KMS-11 (cell line): ENCODE measurements at regions not wholly inside any gene's neighbourhood (a gene's known extent, or its start where the extent isn't known, plus 50 kb on each side); places are given as distances from the start of the nearest gene placed in this dataset.

Experiments
- H2AFZ ChIP-seq: fragments of 200-600 bp; sonication (generic); 2 replicates; pipeline ENCODE4 v1.6.1; 2016; ENCODE audit warnings: antibody characterized with exemption, mixed run types, low read depth
- H3K27ac ChIP-seq: fragments of 200-600 bp; sonication (generic); 2 replicates; pipeline ENCODE4 v1.6.1; 2016; ENCODE audit warnings: mild to moderate bottlenecking, mixed run types
- H3K27me3 ChIP-seq: fragments of 200-600 bp; sonication (generic); 2 replicates; pipeline ENCODE4 v1.6.1; 2017; ENCODE audit warnings: mild to moderate bottlenecking, low read depth, mixed run types, moderate library complexity; ENCODE audit not compliant: insufficient read depth
- H3K36me3 ChIP-seq: fragments of 200-600 bp; sonication (generic); 2 replicates; pipeline ENCODE4 v1.6.1; 2017; ENCODE audit warnings: mild to moderate bottlenecking, mixed run types; ENCODE audit not compliant: insufficient read depth
- H3K4me1 ChIP-seq: fragments of 200-600 bp; sonication (generic); 2 replicates; pipeline ENCODE4 v1.6.1; 2016; ENCODE audit warnings: mild to moderate bottlenecking, low read depth, mixed run types; ENCODE audit not compliant: poor library complexity, severe bottlenecking
- H3K4me2 ChIP-seq: fragments of 200-600 bp; sonication (generic); 2 replicates; pipeline ENCODE4 v1.7.0; 2016; ENCODE audit warnings: mild to moderate bottlenecking, mixed run types
- H3K4me3 ChIP-seq: fragments of 200-600 bp; sonication (generic); IDR thresholded peaks from 2 replicates; pipeline ENCODE4 v1.6.1; 2017; ENCODE audit warnings: low read depth, low read length, mixed read lengths; ENCODE audit not compliant: insufficient read depth
- H3K79me2 ChIP-seq: fragments of 200-600 bp; sonication (generic); 2 replicates; pipeline ENCODE4 v1.6.1; 2016; ENCODE audit warnings: low read depth, mixed run types; ENCODE audit not compliant: insufficient read depth
- H3K9ac ChIP-seq: fragments of 200-600 bp; sonication (generic); 2 replicates; pipeline ENCODE4 v1.6.1; 2016; ENCODE audit warnings: mild to moderate bottlenecking, mixed run types
- H4K20me1 ChIP-seq: fragments of 200-600 bp; sonication (generic); 2 replicates; pipeline ENCODE4 v1.6.1; 2016; ENCODE audit warnings: mild to moderate bottlenecking, mixed run types; ENCODE audit not compliant: insufficient read depth
- CTCF ChIP-seq: fragments of 200-600 bp; sonication (generic); conservative IDR thresholded peaks from 2 replicates; pipeline ENCODE4 v1.6.1; 2017; ENCODE audit warnings: low read depth, mild to moderate bottlenecking, antibody characterized with exemption, low read length, moderate library complexity, mixed read lengths

- TF ChIP-seq CTCF, result no peak
- Histone ChIP-seq H3K27ac (no peak overlapping the region), H3K4me1 (no peaks in the 10 kb centered on the region), H3K4me2 (no peak overlapping the region), H3K36me3 (no peaks in the 10 kb centered on the region), H2AFZ (no peak overlapping the region), H4K20me1 (no peaks in the 10 kb centered on the region), H3K27me3 (no peaks in the 10 kb centered on the region), H3K4me3 (no peak overlapping the region), H3K9ac (no peak overlapping the region), H3K79me2 (no peaks in the 10 kb centered on the region)
These were observed 536.4 kb upstream of the NOVA1 start for GRCh38 chr14:27134200-27134599.

- H3K27ac ChIP-seq, result no peak overlapping the region
- H3K36me3 ChIP-seq, result no peaks in the 10 kb centered on the region
- H3K27me3 ChIP-seq, result no peaks in the 10 kb centered on the region
- H3K4me2 ChIP-seq, result no peak overlapping the region
- no peak overlapping the region for H3K9ac ChIP-seq
- no peaks in the 10 kb centered on the region for H4K20me1 ChIP-seq
- H3K4me3 ChIP-seq, result no peak overlapping the region
- no peaks in the 10 kb centered on the region for H3K79me2 ChIP-seq
- H2AFZ ChIP-seq, result no peak overlapping the region
- peaks cover 6% of the 10 kb centered on the region for H3K4me1 ChIP-seq
- no peak for TF ChIP-seq CTCF
These were observed 547.3 kb upstream of the NOVA1 start for GRCh38 chr14:27145170-27145569.

- no peak for TF ChIP-seq CTCF
- H3K27me3 ChIP-seq, result no peaks in the 10 kb centered on the region
- H2AFZ ChIP-seq, result no peak overlapping the region
- no peaks in the 10 kb centered on the region for H3K36me3 ChIP-seq
- no peaks in the 10 kb centered on the region for H4K20me1 ChIP-seq
- peaks cover 6% of the 10 kb centered on the region for H3K4me1 ChIP-seq
- no peak overlapping the region for H3K4me3 ChIP-seq
- no peak overlapping the region for H3K9ac ChIP-seq
- no peak overlapping the region for H3K27ac ChIP-seq
- H3K79me2 ChIP-seq, result no peaks in the 10 kb centered on the region
- no peak overlapping the region for H3K4me2 ChIP-seq
These were observed 550.3 kb upstream of the NOVA1 start for GRCh38 chr14:27148143-27148542.

- Histone ChIP-seq H2AFZ (no peak overlapping the region), H3K27ac (no peak overlapping the region), H3K4me3 (no peak overlapping the region), H3K4me1 (no peaks in the 10 kb centered on the region), H3K79me2 (no peaks in the 10 kb centered on the region), H3K27me3 (no peaks in the 10 kb centered on the region), H3K36me3 (no peaks in the 10 kb centered on the region), H4K20me1 (no peaks in the 10 kb centered on the region), H3K9ac (no peak overlapping the region), H3K4me2 (no peak overlapping the region)
- TF ChIP-seq CTCF, result no peak
These were observed 566.3 kb upstream of the NOVA1 start for GRCh38 chr14:27164139-27164538.

- no peak overlapping the region for H3K4me2 ChIP-seq
- no peaks in the 10 kb centered on the region for H3K27me3 ChIP-seq
- H4K20me1 ChIP-seq, result no peaks in the 10 kb centered on the region
- no peak overlapping the region for H3K4me3 ChIP-seq
- H3K36me3 ChIP-seq, result no peaks in the 10 kb centered on the region
- no peak overlapping the region for H3K9ac ChIP-seq
- TF ChIP-seq CTCF, result no peak
- no peak overlapping the region for H2AFZ ChIP-seq
- H3K79me2 ChIP-seq, result no peaks in the 10 kb centered on the region
- H3K27ac ChIP-seq, result no peak overlapping the region
- H3K4me1 ChIP-seq, result no peaks in the 10 kb centered on the region
These were observed 577.7 kb upstream of the NOVA1 start for GRCh38 chr14:27175489-27175888.
